ENCODE measurements at regions not wholly inside any gene's neighbourhood (a gene's known extent, or its start where the extent isn't known, plus 50 kb on each side); places are given as distances from the start of the nearest gene placed in this dataset.

GRCh38 chr9:85136987-85137386 lies 467.5 kb downstream of the NTRK2 start:
- Histone ChIP-seq H3K4me3 (ENCODE audit: low read depth, low read length) (no peak overlapping the region), H3K4me1 (ENCODE audit: control insufficient read depth, insufficient read depth, low read length) (no peaks in the 10 kb centered on the region), H3K27me3 (ENCODE audit: control insufficient read depth, insufficient read depth, low read length) (no peaks in the 10 kb centered on the region), H3K9me3 (ENCODE audit: control insufficient read depth, insufficient read depth, low read depth, low read length) (peaks cover 6% of the 10 kb centered on the region; the same call in 1 of the 2 replicates), H3K27ac (ENCODE audit: low read depth, low read length) (no peak overlapping the region), H3K9ac (ENCODE audit: low read length) (no peak overlapping the region), H3K36me3 (ENCODE audit: control insufficient read depth, insufficient read depth, low read length) (no peaks in the 10 kb centered on the region)

GRCh38 chr9:85136507-85136906 lies 467.0 kb downstream of the NTRK2 start:
- H3K9ac ChIP-seq (ENCODE audit: low read length), result no peak overlapping the region
- H3K9me3 ChIP-seq (ENCODE audit: control insufficient read depth, insufficient read depth, low read depth, low read length), result peaks cover 6% of the 10 kb centered on the region; the same call in 1 of the 2 replicates
- no peak overlapping the region for H3K4me3 ChIP-seq (ENCODE audit: low read depth, low read length)
- no peak overlapping the region for H3K27ac ChIP-seq (ENCODE audit: low read depth, low read length)
- H3K27me3 ChIP-seq (ENCODE audit: control insufficient read depth, insufficient read depth, low read length), result no peaks in the 10 kb centered on the region
- no peaks in the 10 kb centered on the region for H3K4me1 ChIP-seq (ENCODE audit: control insufficient read depth, insufficient read depth, low read length)
- H3K36me3 ChIP-seq (ENCODE audit: control insufficient read depth, insufficient read depth, low read length), result no peaks in the 10 kb centered on the region

GRCh38 chr9:85130764-85131163 lies 461.2 kb downstream of the NTRK2 start:
- Histone ChIP-seq H3K4me3 (ENCODE audit: low read depth, low read length) (no peak overlapping the region), H3K36me3 (ENCODE audit: control insufficient read depth, insufficient read depth, low read length) (no peaks in the 10 kb centered on the region), H3K27me3 (ENCODE audit: control insufficient read depth, insufficient read depth, low read length) (no peaks in the 10 kb centered on the region), H3K9ac (ENCODE audit: low read length) (no peak overlapping the region), H3K4me1 (ENCODE audit: control insufficient read depth, insufficient read depth, low read length) (peaks cover 3% of the 10 kb centered on the region; the same call in 1 of the 2 replicates), H3K27ac (ENCODE audit: low read depth, low read length) (no peak overlapping the region), H3K9me3 (ENCODE audit: control insufficient read depth, insufficient read depth, low read depth, low read length) (peaks cover 11% of the 10 kb centered on the region; the same call in 1 of the 2 replicates)

- Histone ChIP-seq H3K36me3 (ENCODE audit: control insufficient read depth, insufficient read depth, low read length) (no peaks in the 10 kb centered on the region), H3K27ac (ENCODE audit: low read depth, low read length) (no peak overlapping the region), H3K27me3 (ENCODE audit: control insufficient read depth, insufficient read depth, low read length) (no peaks in the 10 kb centered on the region), H3K9me3 (ENCODE audit: control insufficient read depth, insufficient read depth, low read depth, low read length) (peaks cover 10% of the 10 kb centered on the region; the same call in 1 of the 2 replicates), H3K4me1 (ENCODE audit: control insufficient read depth, insufficient read depth, low read length) (peaks cover 3% of the 10 kb centered on the region; the same call in 1 of the 2 replicates), H3K9ac (ENCODE audit: low read length) (no peak overlapping the region), H3K4me3 (ENCODE audit: low read depth, low read length) (no peak overlapping the region)
Measured at GRCh38 chr9:85130260-85130659, 460.7 kb downstream of the NTRK2 start.

- Histone ChIP-seq H3K4me1 (ENCODE audit: control insufficient read depth, insufficient read depth, low read length) (peaks cover 3% of the 10 kb centered on the region; the same call in 1 of the 2 replicates), H3K27ac (ENCODE audit: low read depth, low read length) (no peak overlapping the region), H3K36me3 (ENCODE audit: control insufficient read depth, insufficient read depth, low read length) (no peaks in the 10 kb centered on the region), H3K9ac (ENCODE audit: low read length) (no peak overlapping the region), H3K4me3 (ENCODE audit: low read depth, low read length) (no peak overlapping the region), H3K9me3 (ENCODE audit: control insufficient read depth, insufficient read depth, low read depth, low read length) (peaks cover 8% of the 10 kb centered on the region; the same call in 1 of the 2 replicates), H3K27me3 (ENCODE audit: control insufficient read depth, insufficient read depth, low read length) (no peaks in the 10 kb centered on the region)
Measured at GRCh38 chr9:85129514-85129913, 460.0 kb downstream of the NTRK2 start.

- Histone ChIP-seq H3K4me3 (ENCODE audit: low read depth, low read length) (no peak overlapping the region), H3K4me1 (ENCODE audit: control insufficient read depth, insufficient read depth, low read length) (no peaks in the 10 kb centered on the region), H3K27me3 (ENCODE audit: control insufficient read depth, insufficient read depth, low read length) (no peaks in the 10 kb centered on the region), H3K27ac (ENCODE audit: low read depth, low read length) (no peak overlapping the region), H3K9me3 (ENCODE audit: control insufficient read depth, insufficient read depth, low read depth, low read length) (no peaks in the 10 kb centered on the region), H3K9ac (ENCODE audit: low read length) (no peak overlapping the region), H3K36me3 (ENCODE audit: control insufficient read depth, insufficient read depth, low read length) (no peaks in the 10 kb centered on the region)
Measured at GRCh38 chr9:85118990-85119755, 449.6 kb downstream of the NTRK2 start.

- H3K27ac ChIP-seq (ENCODE audit: low read depth, low read length), result no peak overlapping the region
- no peaks in the 10 kb centered on the region for H3K36me3 ChIP-seq (ENCODE audit: control insufficient read depth, insufficient read depth, low read length)
- H3K9me3 ChIP-seq (ENCODE audit: control insufficient read depth, insufficient read depth, low read depth, low read length), result no peaks in the 10 kb centered on the region
- H3K4me3 ChIP-seq (ENCODE audit: low read depth, low read length), result no peak overlapping the region
- H3K27me3 ChIP-seq (ENCODE audit: control insufficient read depth, insufficient read depth, low read length), result no peaks in the 10 kb centered on the region
- H3K4me1 ChIP-seq (ENCODE audit: control insufficient read depth, insufficient read depth, low read length), result no peaks in the 10 kb centered on the region
- H3K9ac ChIP-seq (ENCODE audit: low read length), result no peak overlapping the region
Measured at GRCh38 chr9:85117831-85118230, 448.3 kb downstream of the NTRK2 start.

- H3K4me3 ChIP-seq (ENCODE audit: low read depth, low read length), result no peak overlapping the region
- no peak overlapping the region for H3K9ac ChIP-seq (ENCODE audit: low read length)
- no peaks in the 10 kb centered on the region for H3K9me3 ChIP-seq (ENCODE audit: control insufficient read depth, insufficient read depth, low read depth, low read length)
- no peaks in the 10 kb centered on the region for H3K36me3 ChIP-seq (ENCODE audit: control insufficient read depth, insufficient read depth, low read length)
- H3K27ac ChIP-seq (ENCODE audit: low read depth, low read length), result no peak overlapping the region
- H3K4me1 ChIP-seq (ENCODE audit: control insufficient read depth, insufficient read depth, low read length), result no peaks in the 10 kb centered on the region
- no peaks in the 10 kb centered on the region for H3K27me3 ChIP-seq (ENCODE audit: control insufficient read depth, insufficient read depth, low read length)
Measured at GRCh38 chr9:85115473-85115872, 445.9 kb downstream of the NTRK2 start.

- H3K4me3 ChIP-seq (ENCODE audit: low read depth, low read length), result no peak overlapping the region
- H3K27me3 ChIP-seq (ENCODE audit: control insufficient read depth, insufficient read depth, low read length), result no peaks in the 10 kb centered on the region
- H3K36me3 ChIP-seq (ENCODE audit: control insufficient read depth, insufficient read depth, low read length), result no peaks in the 10 kb centered on the region
- no peaks in the 10 kb centered on the region for H3K9me3 ChIP-seq (ENCODE audit: control insufficient read depth, insufficient read depth, low read depth, low read length)
- H3K27ac ChIP-seq (ENCODE audit: low read depth, low read length), result no peak overlapping the region
- H3K4me1 ChIP-seq (ENCODE audit: control insufficient read depth, insufficient read depth, low read length), result no peaks in the 10 kb centered on the region
- H3K9ac ChIP-seq (ENCODE audit: low read length), result no peak overlapping the region
Measured at GRCh38 chr9:85114799-85115198, 445.3 kb downstream of the NTRK2 start.

- H3K9ac ChIP-seq (ENCODE audit: low read length), result no peak overlapping the region
- H3K4me1 ChIP-seq (ENCODE audit: control insufficient read depth, insufficient read depth, low read length), result no peaks in the 10 kb centered on the region
- no peaks in the 10 kb centered on the region for H3K36me3 ChIP-seq (ENCODE audit: control insufficient read depth, insufficient read depth, low read length)
Measured at GRCh38 chr9:85112933-85113418, 443.4 kb downstream of the NTRK2 start.

GRCh38 chr9:85112391-85112790 lies 442.9 kb downstream of the NTRK2 start:
- H3K27ac ChIP-seq (ENCODE audit: low read depth, low read length), result no peak overlapping the region
- H3K9ac ChIP-seq (ENCODE audit: low read length), result no peak overlapping the region
- no peaks in the 10 kb centered on the region for H3K4me1 ChIP-seq (ENCODE audit: control insufficient read depth, insufficient read depth, low read length)
- H3K9me3 ChIP-seq (ENCODE audit: control insufficient read depth, insufficient read depth, low read depth, low read length), result no peaks in the 10 kb centered on the region
- no peaks in the 10 kb centered on the region for H3K36me3 ChIP-seq (ENCODE audit: control insufficient read depth, insufficient read depth, low read length)
- H3K27me3 ChIP-seq (ENCODE audit: control insufficient read depth, insufficient read depth, low read length), result no peaks in the 10 kb centered on the region
- H3K4me3 ChIP-seq (ENCODE audit: low read depth, low read length), result no peak overlapping the region

More at GRCh38 chr9:85112933-85113418, 443.4 kb downstream of the NTRK2 start:
- H3K27me3 ChIP-seq (ENCODE audit: control insufficient read depth, insufficient read depth, low read length), result no peaks in the 10 kb centered on the region
- no peak overlapping the region for H3K4me3 ChIP-seq (ENCODE audit: low read depth, low read length)
- no peak overlapping the region for H3K27ac ChIP-seq (ENCODE audit: low read depth, low read length)
- no peaks in the 10 kb centered on the region for H3K9me3 ChIP-seq (ENCODE audit: control insufficient read depth, insufficient read depth, low read depth, low read length)
